ENCODE measurements at regions not wholly inside any gene's neighbourhood (a gene's known extent, or its start where the extent isn't known, plus 50 kb on each side); places are given as distances from the start of the nearest gene placed in this dataset.

DNA sequence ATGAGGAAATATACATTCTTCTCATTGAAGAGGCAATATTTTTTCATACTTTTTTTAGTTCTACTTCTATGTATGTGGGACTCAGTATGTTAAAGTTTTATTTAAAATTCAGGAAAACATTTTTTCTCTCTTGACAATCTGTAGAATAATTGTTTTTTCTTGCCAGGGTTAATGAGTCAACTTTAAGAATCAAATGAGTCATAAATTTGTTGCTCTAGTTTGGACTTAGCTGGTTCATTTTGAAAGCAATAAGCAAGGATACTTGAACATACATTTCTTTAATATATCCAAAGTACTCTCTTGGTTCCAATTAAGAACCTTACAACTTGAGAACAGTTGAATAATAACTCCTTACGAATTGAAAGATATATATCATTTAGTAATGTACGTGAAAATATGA lies 1145.3 kb upstream of the B3GALT2 start:
- Histone ChIP-seq H3K27ac (ENCODE audit: low read depth, low read length) (no peak overlapping the region), H3K4me1 (ENCODE audit: insufficient read depth, low read length) (no peaks in the 10 kb centered on the region), H2AFZ (ENCODE audit: low read length) (no peak overlapping the region), H4K20me1 (ENCODE audit: insufficient read depth, low read length) (no peaks in the 10 kb centered on the region), H3K4me3 (ENCODE audit: insufficient read depth, low read length) (no peak overlapping the region), H3K27me3 (ENCODE audit: insufficient read depth, low read length) (no peaks in the 10 kb centered on the region), H3K79me2 (ENCODE audit: insufficient read depth, low read length) (no peaks in the 10 kb centered on the region), H3K9me3 (ENCODE audit: low read depth, low read length) (no peaks in the 10 kb centered on the region), H3K36me3 (ENCODE audit: insufficient read depth, low read length) (no peaks in the 10 kb centered on the region), H3K4me2 (ENCODE audit: insufficient read depth, low read length) (no peak overlapping the region)
- DNase-seq (ENCODE audit: insufficient read length, low spot score, missing footprints), result no peak
- TF ChIP-seq, protein P1, sequence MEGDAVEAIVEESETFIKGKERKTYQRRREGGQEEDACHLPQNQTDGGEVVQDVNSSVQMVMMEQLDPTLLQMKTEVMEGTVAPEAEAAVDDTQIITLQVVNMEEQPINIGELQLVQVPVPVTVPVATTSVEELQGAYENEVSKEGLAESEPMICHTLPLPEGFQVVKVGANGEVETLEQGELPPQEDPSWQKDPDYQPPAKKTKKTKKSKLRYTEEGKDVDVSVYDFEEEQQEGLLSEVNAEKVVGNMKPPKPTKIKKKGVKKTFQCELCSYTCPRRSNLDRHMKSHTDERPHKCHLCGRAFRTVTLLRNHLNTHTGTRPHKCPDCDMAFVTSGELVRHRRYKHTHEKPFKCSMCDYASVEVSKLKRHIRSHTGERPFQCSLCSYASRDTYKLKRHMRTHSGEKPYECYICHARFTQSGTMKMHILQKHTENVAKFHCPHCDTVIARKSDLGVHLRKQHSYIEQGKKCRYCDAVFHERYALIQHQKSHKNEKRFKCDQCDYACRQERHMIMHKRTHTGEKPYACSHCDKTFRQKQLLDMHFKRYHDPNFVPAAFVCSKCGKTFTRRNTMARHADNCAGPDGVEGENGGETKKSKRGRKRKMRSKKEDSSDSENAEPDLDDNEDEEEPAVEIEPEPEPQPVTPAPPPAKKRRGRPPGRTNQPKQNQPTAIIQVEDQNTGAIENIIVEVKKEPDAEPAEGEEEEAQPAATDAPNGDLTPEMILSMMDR (IDR thresholded peaks at IDR 0.05; ENCODE audit: extremely low read depth, low read depth, low read length), result no peak

GRCh38 chr1:194322751-194323150 lies 1136.3 kb upstream of the B3GALT2 start:
- Histone ChIP-seq H2AFZ (ENCODE audit: low read length) (no peak overlapping the region), H3K27me3 (ENCODE audit: insufficient read depth, low read length) (no peaks in the 10 kb centered on the region), H4K20me1 (ENCODE audit: insufficient read depth, low read length) (no peaks in the 10 kb centered on the region), H3K9me3 (ENCODE audit: low read depth, low read length) (no peaks in the 10 kb centered on the region), H3K27ac (ENCODE audit: low read depth, low read length) (no peak overlapping the region), H3K79me2 (ENCODE audit: insufficient read depth, low read length) (no peaks in the 10 kb centered on the region), H3K4me2 (ENCODE audit: insufficient read depth, low read length) (no peak overlapping the region), H3K4me1 (ENCODE audit: insufficient read depth, low read length) (no peaks in the 10 kb centered on the region), H3K4me3 (ENCODE audit: insufficient read depth, low read length) (no peak overlapping the region), H3K36me3 (ENCODE audit: insufficient read depth, low read length) (no peaks in the 10 kb centered on the region)
- TF ChIP-seq, protein P1 (IDR thresholded peaks at IDR 0.05; ENCODE audit: extremely low read depth, low read depth, low read length), result no peak
- no peak for DNase-seq (ENCODE audit: insufficient read length, low spot score, missing footprints)

GRCh38 chr1:194318790-194319280 lies 1132.4 kb upstream of the B3GALT2 start:
- Histone ChIP-seq H3K27me3 (ENCODE audit: insufficient read depth, low read length) (no peaks in the 10 kb centered on the region), H2AFZ (ENCODE audit: low read length) (no peak overlapping the region), H3K27ac (ENCODE audit: low read depth, low read length) (no peak overlapping the region), H3K4me1 (ENCODE audit: insufficient read depth, low read length) (no peaks in the 10 kb centered on the region), H3K79me2 (ENCODE audit: insufficient read depth, low read length) (no peaks in the 10 kb centered on the region), H3K36me3 (ENCODE audit: insufficient read depth, low read length) (no peaks in the 10 kb centered on the region), H3K4me3 (ENCODE audit: insufficient read depth, low read length) (no peak overlapping the region), H4K20me1 (ENCODE audit: insufficient read depth, low read length) (no peaks in the 10 kb centered on the region), H3K4me2 (ENCODE audit: insufficient read depth, low read length) (no peak overlapping the region), H3K9me3 (ENCODE audit: low read depth, low read length) (no peaks in the 10 kb centered on the region)
- TF ChIP-seq, protein P1 (IDR thresholded peaks at IDR 0.05; ENCODE audit: extremely low read depth, low read depth, low read length), result no peak
- peak; percentile 17 for DNase-seq (ENCODE audit: insufficient read length, low spot score, missing footprints)

GRCh38 chr1:194309697-194310096 lies 1123.3 kb upstream of the B3GALT2 start:
- H2AFZ ChIP-seq (ENCODE audit: low read length), result no peak overlapping the region
- H3K4me2 ChIP-seq (ENCODE audit: insufficient read depth, low read length), result no peak overlapping the region
- no peaks in the 10 kb centered on the region for H4K20me1 ChIP-seq (ENCODE audit: insufficient read depth, low read length)
- H3K27ac ChIP-seq (ENCODE audit: low read depth, low read length), result no peak overlapping the region
- TF ChIP-seq, protein P1 (IDR thresholded peaks at IDR 0.05; ENCODE audit: extremely low read depth, low read depth, low read length), result no peak
- no peak overlapping the region for H3K4me3 ChIP-seq (ENCODE audit: insufficient read depth, low read length)
- no peaks in the 10 kb centered on the region for H3K4me1 ChIP-seq (ENCODE audit: insufficient read depth, low read length)
- H3K79me2 ChIP-seq (ENCODE audit: insufficient read depth, low read length), result no peaks in the 10 kb centered on the region
- H3K27me3 ChIP-seq (ENCODE audit: insufficient read depth, low read length), result no peaks in the 10 kb centered on the region
- no peak for DNase-seq (ENCODE audit: insufficient read length, low spot score, missing footprints)
- no peaks in the 10 kb centered on the region for H3K36me3 ChIP-seq (ENCODE audit: insufficient read depth, low read length)
- no peaks in the 10 kb centered on the region for H3K9me3 ChIP-seq (ENCODE audit: low read depth, low read length)

All from osteoblast (primary cell).